HEK293 (cell line): ENCODE measurements at regions not wholly inside any gene's neighbourhood (a gene's known extent, or its start where the extent isn't known, plus 50 kb on each side); places are given as distances from the start of the nearest gene placed in this dataset.

ENCODE experiments used
- CTCF ChIA-PET: fragments of 350-600 bp; formaldehyde crosslinking; extraction: SDS; loops from one replicate; lab custom pipeline; 2021; ENCODE audit warnings: antibody characterized with exemption; lab: Yijun Ruan, JAX
- POLR2A ChIA-PET: fragments of 300-600 bp; formaldehyde crosslinking; extraction: SDS; loops from one replicate; lab custom pipeline; 2020; ENCODE audit warnings: antibody characterized with exemption, inconsistent platforms; lab: Yijun Ruan, JAX
- H3K27ac ChIP-seq: fragments of 200-500 bp; sonication (Bioruptor generic); 2 replicates; pipeline ENCODE4 v1.5.1; 2014; ENCODE audit warnings: low read depth, low read length, control low read depth, inconsistent platforms; ENCODE audit errors: extremely low read depth
- H3K36me3 ChIP-seq, 2 experiments: fragments of 200-500 bp in 1 of 2; sonication (Bioruptor generic) in 1 of 2; 1 replicate in 1 of 2; 2 replicates in 1 of 2; pipeline ENCODE4 v1.5.1; 2014 to 2017; ENCODE audit warnings: inconsistent platforms in 2 of 2, low read length in 2 of 2; ENCODE audit not compliant: control insufficient read depth in 2 of 2, insufficient read depth in 1 of 2
- H3K4me1 ChIP-seq: fragments of 200-500 bp; sonication (Bioruptor generic); 2 replicates; pipeline ENCODE4 v1.5.1; 2014; ENCODE audit warnings: mild to moderate bottlenecking, low read length, inconsistent platforms; ENCODE audit not compliant: control insufficient read depth, insufficient read depth
- H3K4me3 ChIP-seq: 2 replicates; pipeline ENCODE4 v1.5.1; 2011; ENCODE audit warnings: low read depth, mild to moderate bottlenecking, control low read depth, low read length, moderate library complexity
- H3K9me3 ChIP-seq: fragments of 200-500 bp; sonication (Bioruptor generic); 2 replicates; pipeline ENCODE4 v1.5.1; 2014; ENCODE audit warnings: low read depth, low read length, inconsistent platforms; ENCODE audit not compliant: control insufficient read depth, insufficient read depth
- IKZF3 ChIP-seq: fragments of 450-650 bp; IDR thresholded peaks from 2 replicates; pipeline ENCODE4 v1.5.0; 2018; ENCODE audit warnings: missing biosample characterization, mild to moderate bottlenecking, missing genetic modification characterization, moderate library complexity
- KLF1 ChIP-seq: fragments of 450-650 bp; formaldehyde crosslinking; IDR thresholded peaks from 2 replicates; pipeline ENCODE4 v1.5.1; 2016; ENCODE audit warnings: missing biosample characterization, missing genetic modification characterization
- KLF16 ChIP-seq: fragments of 450-650 bp; formaldehyde crosslinking; IDR thresholded peaks from 2 replicates; pipeline ENCODE4 v1.5.1; 2017; ENCODE audit warnings: missing biosample characterization, missing genetic modification characterization
- TCF7L2 ChIP-seq: IDR thresholded peaks from 2 replicates; pipeline ENCODE4 v1.6.1; 2011; ENCODE audit warnings: low read depth, mild to moderate bottlenecking, inconsistent platforms, low read length, moderate library complexity, borderline replicate concordance
- ZBTB11 ChIP-seq: fragments of 450-650 bp; formaldehyde crosslinking; conservative IDR thresholded peaks from 2 replicates; pipeline ENCODE4 v1.5.1; 2016; ENCODE audit warnings: low read depth, missing biosample characterization, missing genetic modification characterization
- ZBTB26 ChIP-seq: fragments of 450-650 bp; formaldehyde crosslinking; optimal IDR thresholded peaks from 2 replicates; pipeline ENCODE3; 2016; ENCODE audit warnings: missing biosample characterization, mild to moderate bottlenecking, missing genetic modification characterization
- ZFHX2 ChIP-seq: fragments of 450-650 bp; formaldehyde crosslinking; conservative IDR thresholded peaks from 2 replicates; pipeline ENCODE4 v1.5.1; 2016; ENCODE audit warnings: missing biosample characterization, missing genetic modification characterization
- ZFP3 ChIP-seq: fragments of 450-650 bp; formaldehyde crosslinking; IDR thresholded peaks from 2 replicates; pipeline ENCODE4 v1.5.1; 2016; ENCODE audit warnings: low read depth, missing biosample characterization, missing genetic modification characterization
- ZIC2 ChIP-seq: fragments of 450-650 bp; formaldehyde crosslinking; IDR thresholded peaks from 2 replicates; pipeline ENCODE4 v1.5.1; 2016; ENCODE audit warnings: missing biosample characterization, missing genetic modification characterization
- ZNF146 ChIP-seq: fragments of 450-650 bp; formaldehyde crosslinking; IDR thresholded peaks from 2 replicates; pipeline ENCODE4 v1.5.1; 2016; ENCODE audit warnings: missing biosample characterization, missing genetic modification characterization
- ZNF174 ChIP-seq: fragments of 450-650 bp; formaldehyde crosslinking; IDR thresholded peaks from 2 replicates; pipeline ENCODE4 v1.5.0; 2017; ENCODE audit warnings: missing biosample characterization, mild to moderate bottlenecking, missing genetic modification characterization
- ZNF202 ChIP-seq: fragments of 450-650 bp; formaldehyde crosslinking; IDR thresholded peaks from 2 replicates; pipeline ENCODE4 v1.5.1; 2016; ENCODE audit warnings: missing biosample characterization, missing genetic modification characterization, borderline replicate concordance
- ZNF324 ChIP-seq: fragments of 450-650 bp; formaldehyde crosslinking; IDR thresholded peaks from 2 replicates; pipeline ENCODE4 v1.5.1; 2016; ENCODE audit warnings: missing biosample characterization, missing genetic modification characterization
- ZNF350 ChIP-seq: fragments of 450-650 bp; formaldehyde crosslinking; IDR thresholded peaks from 2 replicates; pipeline ENCODE4 v1.5.0; 2017; ENCODE audit warnings: missing biosample characterization, mild to moderate bottlenecking, missing genetic modification characterization
- ZNF366 ChIP-seq: fragments of 450-650 bp; formaldehyde crosslinking; conservative IDR thresholded peaks from 2 replicates; pipeline ENCODE4 v1.5.1; 2016; ENCODE audit warnings: missing biosample characterization, missing genetic modification characterization
- ZNF37A ChIP-seq: fragments of 450-650 bp; IDR thresholded peaks from 2 replicates; pipeline ENCODE4 v1.5.1; 2018; ENCODE audit warnings: missing biosample characterization, missing genetic modification characterization
- ZNF449 ChIP-seq: fragments of 450-650 bp; formaldehyde crosslinking; IDR thresholded peaks from 2 replicates; pipeline ENCODE4 v1.5.1; 2017; ENCODE audit warnings: missing biosample characterization, mild to moderate bottlenecking, missing genetic modification characterization, moderate library complexity
- ZNF48 ChIP-seq: fragments of 450-650 bp; formaldehyde crosslinking; IDR thresholded peaks from 2 replicates; pipeline ENCODE4 v1.5.1; 2016; ENCODE audit warnings: missing biosample characterization, missing genetic modification characterization
- ZNF513 ChIP-seq: fragments of 450-650 bp; IDR thresholded peaks from 2 replicates; pipeline ENCODE4 v1.5.1; 2018; ENCODE audit warnings: missing biosample characterization, missing genetic modification characterization
- ZNF529 ChIP-seq: fragments of 450-650 bp; formaldehyde crosslinking; IDR thresholded peaks from 2 replicates; pipeline ENCODE4 v1.5.1; 2017; ENCODE audit warnings: missing genetic modification characterization, missing biosample characterization; ENCODE audit not compliant: insufficient replicate concordance
- ZNF571 ChIP-seq: fragments of 450-650 bp; formaldehyde crosslinking; IDR thresholded peaks from 2 replicates; pipeline ENCODE4 v1.5.0; 2017; ENCODE audit warnings: missing biosample characterization, missing genetic modification characterization
- ZNF626 ChIP-seq: fragments of 450-650 bp; sonication (Bioruptor Pico); formaldehyde crosslinking; IDR thresholded peaks from 2 replicates; pipeline ENCODE4 v1.5.1; 2018; ENCODE audit warnings: missing biosample characterization, missing genetic modification characterization, inconsistent platforms
- ZNF677 ChIP-seq: fragments of 450-650 bp; IDR thresholded peaks from 2 replicates; pipeline ENCODE4 v1.5.0; 2018; ENCODE audit warnings: missing biosample characterization, mild to moderate bottlenecking, missing genetic modification characterization, moderate library complexity
- ZNF747 ChIP-seq: fragments of 450-650 bp; formaldehyde crosslinking; IDR thresholded peaks from 2 replicates; pipeline ENCODE4 v1.5.1; 2016; ENCODE audit warnings: missing biosample characterization, missing genetic modification characterization
- ZNF776 ChIP-seq: fragments of 450-650 bp; formaldehyde crosslinking; IDR thresholded peaks from 2 replicates; pipeline ENCODE4 v1.5.0; 2017; ENCODE audit warnings: missing biosample characterization, missing genetic modification characterization, borderline replicate concordance
- ZNF843 ChIP-seq: fragments of 450-650 bp; formaldehyde crosslinking; IDR thresholded peaks from 2 replicates; pipeline ENCODE4 v1.5.1; 2016; ENCODE audit warnings: missing biosample characterization, missing genetic modification characterization
- ZSCAN30 ChIP-seq: fragments of 450-650 bp; IDR thresholded peaks from 2 replicates; pipeline ENCODE4 v1.5.1; 2018; ENCODE audit warnings: missing biosample characterization, mild to moderate bottlenecking, missing genetic modification characterization, moderate library complexity
- TF ChIP-seq, protein P1 (sequence below): fragments of 450-650 bp; formaldehyde crosslinking; IDR thresholded peaks from 2 replicates; pipeline ENCODE4 v1.5.1; 2016; ENCODE audit warnings: missing biosample characterization, missing genetic modification characterization

- Histone ChIP-seq H3K9me3 (no peaks in the 10 kb centered on the region), H3K4me1 (no peaks in the 10 kb centered on the region), H3K4me3 (no peak overlapping the region), H3K36me3 (no peaks in the 10 kb centered on the region), H3K27ac (no peak overlapping the region)
- CTCF ChIA-PET, result interaction anchor here (0.6 kb wide), 1 partner anchor 26 kb away, joined by 3 read pairs; no protein-coding TSS in a partner anchor
- TF ChIP-seq ZNF513 (tag by site-specific recombination), result no peak
- no peak for TF ChIP-seq ZBTB11 (tag by site-specific recombination)
- no peak for TF ChIP-seq ZFHX2 (tag by site-specific recombination)
- TF ChIP-seq ZNF776 (tag by site-specific recombination), result no peak
- no peak for TF ChIP-seq ZIC2 (tag by site-specific recombination)
- TF ChIP-seq, protein P1, sequence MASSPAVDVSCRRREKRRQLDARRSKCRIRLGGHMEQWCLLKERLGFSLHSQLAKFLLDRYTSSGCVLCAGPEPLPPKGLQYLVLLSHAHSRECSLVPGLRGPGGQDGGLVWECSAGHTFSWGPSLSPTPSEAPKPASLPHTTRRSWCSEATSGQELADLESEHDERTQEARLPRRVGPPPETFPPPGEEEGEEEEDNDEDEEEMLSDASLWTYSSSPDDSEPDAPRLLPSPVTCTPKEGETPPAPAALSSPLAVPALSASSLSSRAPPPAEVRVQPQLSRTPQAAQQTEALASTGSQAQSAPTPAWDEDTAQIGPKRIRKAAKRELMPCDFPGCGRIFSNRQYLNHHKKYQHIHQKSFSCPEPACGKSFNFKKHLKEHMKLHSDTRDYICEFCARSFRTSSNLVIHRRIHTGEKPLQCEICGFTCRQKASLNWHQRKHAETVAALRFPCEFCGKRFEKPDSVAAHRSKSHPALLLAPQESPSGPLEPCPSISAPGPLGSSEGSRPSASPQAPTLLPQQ (tag by site-specific recombination), result no peak
- no peak for TF ChIP-seq IKZF3 (tag by site-specific recombination)
- no peak for TF ChIP-seq ZNF324 (tag by site-specific recombination)
- TF ChIP-seq ZNF677 (tag by site-specific recombination), result no peak
- no peak for TF ChIP-seq ZSCAN30 (tag by site-specific recombination)
- TF ChIP-seq ZNF146, result no peak
- TF ChIP-seq TCF7L2, result no peak
- TF ChIP-seq ZNF571, result no peak
- no peak for TF ChIP-seq ZNF37A (tag by site-specific recombination)
- POLR2A ChIA-PET, result no interaction called here
Observed at GRCh38 chr4:66927937-66928336, 617.4 kb downstream of the CENPC start.

DNA sequence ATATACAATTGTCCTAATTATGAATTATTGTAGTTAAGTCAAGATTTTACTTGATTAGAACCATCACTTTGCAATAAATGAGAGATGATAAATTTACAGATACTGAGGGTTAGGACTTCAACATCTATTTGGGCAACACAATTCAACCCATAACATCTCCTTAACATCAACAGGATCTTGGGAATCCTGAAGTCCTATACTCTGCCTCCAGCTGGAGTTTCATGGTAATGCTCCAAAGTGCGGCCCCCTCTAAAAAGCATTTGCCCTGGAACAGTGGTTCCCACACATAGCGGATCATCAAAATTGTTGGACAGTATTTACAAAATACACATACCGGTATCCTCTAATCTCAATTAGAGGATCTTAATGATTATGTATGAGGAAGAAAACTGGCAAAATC is 618.6 kb downstream of the CENPC start:
- Histone ChIP-seq H3K4me1 (no peaks in the 10 kb centered on the region), H3K36me3 (no peaks in the 10 kb centered on the region), H3K27ac (no peak overlapping the region), H3K9me3 (no peaks in the 10 kb centered on the region), H3K4me3 (no peak overlapping the region)
- ChIA-PET POLR2A (no interaction called here), CTCF (no interaction called here)
- no peak for TF ChIP-seq ZNF350 (tag by site-specific recombination)
- TF ChIP-seq ZBTB26, result no peak
- TF ChIP-seq ZNF843 (tag by site-specific recombination), result no peak
- TF ChIP-seq ZNF202 (tag by site-specific recombination), result no peak
- no peak for TF ChIP-seq ZNF529 (tag by site-specific recombination)
- no peak for TF ChIP-seq ZNF366 (tag by site-specific recombination)
- no peak for TF ChIP-seq ZFP3 (tag by site-specific recombination)
- no peak for TF ChIP-seq KLF1 (tag by site-specific recombination)
- TF ChIP-seq ZNF747 (tag by site-specific recombination), result no peak
- TF ChIP-seq ZNF174, result no peak
- TF ChIP-seq KLF16 (tag by site-specific recombination), result no peak
- no peak for TF ChIP-seq ZNF48
- TF ChIP-seq ZNF449, result no peak
- TF ChIP-seq ZNF626 (tag by site-specific recombination), result no peak
